ENCODE measurements at regions not wholly inside any gene's neighbourhood (a gene's known extent, or its start where the extent isn't known, plus 50 kb on each side); places are given as distances from the start of the nearest gene placed in this dataset.
"Not testable (repeated sequence)": the region's sequence is repeated elsewhere in the genome, so short reads cannot be mapped to it uniquely, and the experiment has no call there.

DNA sequence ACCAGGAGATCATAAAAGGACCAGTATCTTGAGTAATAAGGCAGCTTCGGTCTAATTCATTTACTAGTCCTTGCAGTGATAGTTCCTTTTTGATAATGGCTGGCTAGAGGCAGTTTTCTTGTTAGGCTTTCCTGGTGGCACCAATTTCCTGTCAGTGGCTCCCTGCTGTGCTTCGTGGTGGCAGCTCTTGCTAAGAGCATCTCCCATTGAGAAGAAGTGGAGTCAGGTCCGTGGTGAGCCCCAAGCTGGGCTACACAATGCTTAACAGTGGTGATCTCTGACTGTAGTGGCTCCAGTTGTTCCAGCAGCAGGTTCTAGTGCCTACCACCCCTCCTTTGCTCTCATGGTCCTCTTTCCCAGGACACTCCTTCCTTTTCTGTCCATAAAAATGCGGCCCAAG, 111.2 kb downstream of the RAP2B start:
- H3K4me1 Mint-ChIP-seq (ENCODE audit: low read depth) = no peaks in the 10 kb centered on the region
- POLR2A ChIA-PET = interaction anchor here (0.6 kb wide), 1 partner anchor 68 kb away, joined by 3 read pairs; no protein-coding TSS in a partner anchor

GRCh38 chr3:153273767-153274435, 111.9 kb downstream of the RAP2B start:
- Mint-ChIP-seq H3K27me3 (ENCODE audit: low read depth) (no peaks in the 10 kb centered on the region), H3K4me1 (ENCODE audit: low read depth) (no peaks in the 10 kb centered on the region), H3K27ac (no peak overlapping the region), H3K9me3 (ENCODE audit: insufficient read depth) (no peaks in the 10 kb centered on the region), H3K4me3 (no peak overlapping the region), H3K36me3 (ENCODE audit: low read depth) (no peaks in the 10 kb centered on the region)
- no peak for ATAC-seq
- CTCF ChIA-PET = interaction anchor here (1.0 to 1.5 kb wide), 2 partner anchors 10 to 102 kb away, joined by 3 read pairs; no protein-coding TSS in a partner anchor
- POLR2A ChIA-PET = no interaction called here
- no peak for DNase-seq

More for the DNA sequence above, 111.2 kb downstream of the RAP2B start:
- no peak overlapping the region for H3K4me3 Mint-ChIP-seq
- no peak overlapping the region for H3K27ac Mint-ChIP-seq
- ATAC-seq (no peak), DNase-seq (no peak)
- CTCF ChIA-PET = interaction anchor here (1.0 kb wide), 1 partner anchor 14 kb away, joined by 4 read pairs; no protein-coding TSS in a partner anchor
- no peaks in the 10 kb centered on the region for H3K36me3 Mint-ChIP-seq (ENCODE audit: low read depth)
- H3K27me3 Mint-ChIP-seq (ENCODE audit: low read depth) = no peaks in the 10 kb centered on the region
- H3K9me3 Mint-ChIP-seq (ENCODE audit: insufficient read depth) = no peaks in the 10 kb centered on the region

DNA sequence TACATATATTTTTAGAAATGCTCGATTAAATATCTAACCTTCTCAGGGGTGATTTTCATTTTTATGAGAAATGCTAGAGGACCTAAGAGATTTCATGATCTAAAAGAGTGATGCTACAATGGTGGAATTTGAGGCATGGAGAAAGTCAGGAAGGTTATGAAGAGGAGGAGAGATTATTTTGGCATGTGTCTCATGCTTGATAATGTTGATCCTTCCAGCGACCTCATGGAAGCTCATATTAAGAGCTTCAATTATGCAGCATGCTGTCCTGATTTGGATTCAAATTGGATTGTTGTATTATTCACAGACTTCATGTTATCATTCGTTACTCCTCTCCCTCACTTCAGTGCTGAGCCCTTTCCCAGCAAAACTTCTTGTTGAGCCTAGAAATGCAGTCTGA, 112.5 kb downstream of the RAP2B start:
- no peaks in the 10 kb centered on the region for H3K4me1 Mint-ChIP-seq (ENCODE audit: low read depth)
- no peak overlapping the region for H3K4me3 Mint-ChIP-seq
- POLR2A ChIA-PET = no interaction called here
- H3K27me3 Mint-ChIP-seq (ENCODE audit: low read depth) = no peaks in the 10 kb centered on the region
- CTCF ChIA-PET = interaction anchor here (1.0 to 1.5 kb wide), 2 partner anchors 9 to 102 kb away, joined by 3 read pairs; no protein-coding TSS in a partner anchor
- no peak for ATAC-seq
- H3K9me3 Mint-ChIP-seq (ENCODE audit: insufficient read depth) = no peaks in the 10 kb centered on the region
- H3K36me3 Mint-ChIP-seq (ENCODE audit: low read depth) = no peaks in the 10 kb centered on the region
- no peak overlapping the region for H3K27ac Mint-ChIP-seq
- no peak for DNase-seq

DNA sequence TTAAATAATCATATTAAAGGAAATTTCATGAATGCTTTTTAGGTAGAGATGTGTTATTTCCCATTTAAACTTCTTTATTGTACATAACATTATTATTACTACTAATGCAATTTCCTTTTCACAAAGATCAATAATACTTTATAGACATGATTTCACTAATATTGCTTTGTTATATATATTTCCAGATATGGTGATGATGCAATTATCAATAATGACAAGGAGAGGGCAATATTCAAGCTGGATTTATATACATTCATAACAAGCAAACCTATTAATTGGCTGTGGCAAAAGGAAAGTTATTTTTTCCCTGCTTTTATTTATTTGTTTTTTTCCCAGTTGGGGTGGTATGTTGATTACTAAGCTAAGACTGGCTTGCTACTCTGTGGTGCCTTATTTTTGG, 113.5 kb downstream of the RAP2B start:
- Mint-ChIP-seq H3K36me3 (ENCODE audit: low read depth) (no peaks in the 10 kb centered on the region), H3K4me1 (ENCODE audit: low read depth) (no peaks in the 10 kb centered on the region), H3K9me3 (ENCODE audit: insufficient read depth) (no peaks in the 10 kb centered on the region), H3K27me3 (ENCODE audit: low read depth) (no peaks in the 10 kb centered on the region), H3K4me3 (no peak overlapping the region), H3K27ac (no peak overlapping the region)
- ATAC-seq (no peak), DNase-seq (no peak)
- POLR2A ChIA-PET = interaction anchor here (0.6 kb wide), 1 partner anchor 114 kb away, joined by 3 read pairs; no protein-coding TSS in a partner anchor
- CTCF ChIA-PET = interaction anchor here (1.5 kb wide), 1 partner anchor 8 kb away, joined by 3 read pairs; no protein-coding TSS in a partner anchor

- H3K27ac Mint-ChIP-seq = no peak overlapping the region
- ATAC-seq = no peak
- no peak overlapping the region for H3K4me3 Mint-ChIP-seq
- ChIA-PET POLR2A (no interaction called here), CTCF (no interaction called here)
- H3K36me3 Mint-ChIP-seq (ENCODE audit: low read depth) = no peaks in the 10 kb centered on the region
- no peaks in the 10 kb centered on the region for H3K27me3 Mint-ChIP-seq (ENCODE audit: low read depth)
- no peaks in the 10 kb centered on the region for H3K4me1 Mint-ChIP-seq (ENCODE audit: low read depth)
- no peak for DNase-seq
- H3K9me3 Mint-ChIP-seq (ENCODE audit: insufficient read depth) = no peaks in the 10 kb centered on the region
Observed at GRCh38 chr3:153277029-153277428, 115.0 kb downstream of the RAP2B start.

DNA sequence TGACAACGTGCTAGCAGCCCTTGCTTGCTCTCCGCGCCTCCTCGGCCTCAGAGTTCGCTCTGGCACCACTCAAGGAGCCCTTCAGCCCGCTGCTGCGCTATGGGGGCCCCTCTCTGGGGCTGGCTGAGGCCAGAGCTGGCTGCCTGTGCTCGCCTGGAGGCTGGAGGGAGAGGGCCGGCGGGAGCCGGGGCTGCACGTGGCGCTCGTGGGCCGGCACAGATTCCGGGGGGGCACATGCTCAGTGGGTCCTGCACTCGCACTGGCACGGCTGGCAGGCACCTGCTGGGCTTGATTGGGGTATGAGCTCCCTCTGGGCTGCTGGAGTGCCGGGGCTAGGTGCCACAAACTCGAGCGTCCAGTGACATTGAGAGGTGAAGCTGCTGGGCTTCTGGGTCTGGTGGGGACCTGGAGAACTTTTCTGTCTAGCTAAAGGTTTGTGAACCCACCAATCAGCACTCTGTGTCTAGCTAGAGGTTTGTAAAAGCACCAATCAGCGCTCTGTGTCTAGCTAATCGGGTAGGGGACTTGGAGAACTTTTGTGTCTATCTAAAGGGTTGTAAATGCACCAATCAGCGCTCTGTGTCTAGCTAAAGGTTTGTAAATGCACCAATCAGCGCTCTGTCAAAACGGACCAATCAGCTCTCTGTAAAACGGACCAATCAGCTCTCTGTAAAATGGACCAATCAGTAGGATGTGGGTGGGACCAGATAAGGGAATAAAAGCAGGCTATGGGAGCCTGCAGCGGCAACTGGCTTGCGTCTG, 119.4 kb downstream of the RAP2B start:
- H3K36me3 Mint-ChIP-seq (ENCODE audit: low read depth); H3K9me3 Mint-ChIP-seq (ENCODE audit: insufficient read depth): not testable (repeated sequence)
- peaks cover 17% of the 10 kb centered on the region for H3K4me1 Mint-ChIP-seq (ENCODE audit: low read depth)

GRCh38 chr3:153282355-153282754, 120.3 kb downstream of the RAP2B start:
- no peak overlapping the region for H3K4me3 Mint-ChIP-seq
- H3K27me3 Mint-ChIP-seq (ENCODE audit: low read depth) = no peaks in the 10 kb centered on the region
- ATAC-seq = no peak
- no peaks in the 10 kb centered on the region for H3K9me3 Mint-ChIP-seq (ENCODE audit: insufficient read depth)
- peaks cover 17% of the 10 kb centered on the region for H3K4me1 Mint-ChIP-seq (ENCODE audit: low read depth)
- DNase-seq = no peak
- H3K36me3 Mint-ChIP-seq (ENCODE audit: low read depth) = peaks cover 3% of the 10 kb centered on the region
- H3K27ac Mint-ChIP-seq = no peak overlapping the region
- ChIA-PET CTCF (no interaction called here), POLR2A (no interaction called here)

More for the DNA sequence above, 119.4 kb downstream of the RAP2B start:
- CTCF ChIA-PET; DNase-seq; POLR2A ChIA-PET; H3K4me3 Mint-ChIP-seq; ATAC-seq; H3K27ac Mint-ChIP-seq; H3K27me3 Mint-ChIP-seq (ENCODE audit: low read depth): not testable (repeated sequence)

GRCh38 chr3:153284282-153284938, 122.4 kb downstream of the RAP2B start:
- Mint-ChIP-seq H3K9me3 (ENCODE audit: insufficient read depth) (no peaks in the 10 kb centered on the region), H3K36me3 (ENCODE audit: low read depth) (peaks cover 3% of the 10 kb centered on the region), H3K4me3 (no peak overlapping the region), H3K27me3 (ENCODE audit: low read depth) (no peaks in the 10 kb centered on the region), H3K27ac (peak overlapping the region; percentile 81), H3K4me1 (ENCODE audit: low read depth) (peaks cover 32% of the 10 kb centered on the region)
- ATAC-seq (peak; percentile 76), DNase-seq (peak; percentile 58)
- POLR2A ChIA-PET = interaction anchor here (0.7 kb wide), 1 partner anchor 63 kb away, joined by 3 read pairs; no protein-coding TSS in a partner anchor
- CTCF ChIA-PET = interaction anchor here (1.1 to 1.4 kb wide), 3 partner anchors 9 to 241 kb away, joined by 3 to 5 read pairs (median 3); no protein-coding TSS in a partner anchor

GRCh38 chr3:153285194-153285641, 123.2 kb downstream of the RAP2B start:
- H3K27ac Mint-ChIP-seq = no peak overlapping the region
- H3K9me3 Mint-ChIP-seq (ENCODE audit: insufficient read depth) = no peaks in the 10 kb centered on the region
- H3K4me3 Mint-ChIP-seq = no peak overlapping the region
- CTCF ChIA-PET = interaction anchor here (1.1 to 2.8 kb wide), 3 partner anchors 8 to 242 kb away, joined by 3 to 11 read pairs (median 5); no protein-coding TSS in a partner anchor
- peaks cover 3% of the 10 kb centered on the region for H3K36me3 Mint-ChIP-seq (ENCODE audit: low read depth)
- POLR2A ChIA-PET = interaction anchor here (0.7 kb wide), 1 partner anchor 8 kb away, joined by 3 read pairs; no protein-coding TSS in a partner anchor
- no peaks in the 10 kb centered on the region for H3K27me3 Mint-ChIP-seq (ENCODE audit: low read depth)
- DNase-seq (no peak), ATAC-seq (no peak)
- H3K4me1 Mint-ChIP-seq (ENCODE audit: low read depth) = peaks cover 37% of the 10 kb centered on the region

DNA sequence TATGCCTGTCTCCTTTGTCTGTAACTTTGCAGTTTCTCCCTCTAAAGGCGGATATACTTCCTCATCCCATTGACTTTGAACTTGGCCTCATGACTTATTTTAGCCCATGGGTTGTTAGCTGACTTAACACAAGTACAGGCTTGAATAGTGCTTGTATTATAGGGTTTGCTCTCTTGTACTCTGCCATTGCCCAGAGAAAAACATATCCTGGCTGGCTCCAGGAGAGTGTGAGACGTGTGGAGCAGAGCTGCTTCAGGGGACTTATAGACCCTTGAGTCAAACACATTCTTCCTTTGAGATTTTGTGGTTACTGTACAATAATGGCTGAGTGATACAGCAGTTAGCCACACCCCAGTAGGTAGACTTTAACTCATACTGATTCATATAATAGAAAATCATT, 124.0 kb downstream of the RAP2B start:
- H3K4me1 Mint-ChIP-seq (ENCODE audit: low read depth) = peaks cover 41% of the 10 kb centered on the region
- no peak overlapping the region for H3K4me3 Mint-ChIP-seq
- H3K36me3 Mint-ChIP-seq (ENCODE audit: low read depth) = peaks cover 3% of the 10 kb centered on the region
- no peak for DNase-seq
- no peak overlapping the region for H3K27ac Mint-ChIP-seq
- H3K9me3 Mint-ChIP-seq (ENCODE audit: insufficient read depth) = no peaks in the 10 kb centered on the region
- CTCF ChIA-PET = interaction anchor here (1.4 to 2.8 kb wide), 2 partner anchors 9 to 243 kb away, joined by 4 to 11 read pairs; no protein-coding TSS in a partner anchor
- no peaks in the 10 kb centered on the region for H3K27me3 Mint-ChIP-seq (ENCODE audit: low read depth)
- POLR2A ChIA-PET = no interaction called here
- no peak for ATAC-seq

DNA sequence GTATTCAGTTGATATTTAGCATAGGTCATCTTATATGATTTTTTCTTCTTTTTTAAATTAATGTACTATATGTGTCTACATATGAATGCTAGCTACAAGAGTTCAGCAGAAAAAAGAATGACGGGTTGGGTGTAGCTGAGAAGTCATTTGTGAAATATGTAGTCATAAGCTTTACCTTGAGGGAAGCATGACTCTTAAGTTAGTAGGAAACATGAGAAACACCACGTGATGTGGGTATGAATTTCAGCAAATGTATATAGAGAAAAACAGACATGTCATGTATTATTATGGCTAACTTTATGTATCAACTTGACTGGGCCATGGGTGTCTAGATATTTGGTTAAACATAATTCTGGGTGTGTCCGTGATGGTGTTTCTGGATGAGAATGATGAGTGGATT, 125.0 kb downstream of the RAP2B start:
- no peak overlapping the region for H3K4me3 Mint-ChIP-seq
- ChIA-PET CTCF (interaction anchor here (0.8 to 2.8 kb wide), 9 partner anchors 8 to 245 kb away, joined by 3 to 11 read pairs (median 4); no protein-coding TSS in a partner anchor), POLR2A (interaction anchor here (1.4 kb wide), 1 partner anchor 126 kb away, joined by 5 read pairs; no protein-coding TSS in a partner anchor)
- H3K9me3 Mint-ChIP-seq (ENCODE audit: insufficient read depth) = no peaks in the 10 kb centered on the region
- ATAC-seq (no peak), DNase-seq (no peak)
- no peak overlapping the region for H3K27ac Mint-ChIP-seq
- no peaks in the 10 kb centered on the region for H3K27me3 Mint-ChIP-seq (ENCODE audit: low read depth)
- peaks cover 46% of the 10 kb centered on the region for H3K4me1 Mint-ChIP-seq (ENCODE audit: low read depth)
- peaks cover 3% of the 10 kb centered on the region for H3K36me3 Mint-ChIP-seq (ENCODE audit: low read depth)

Measured in activated CD8-positive, alpha-beta T cell treated with anti-CD3 and anti-CD28 coated beads, Interleukin-2, amount 10 ng/mL, durations not matched to agents 7 days and 5 days (primary cell).